ENCODE measurements at regions not wholly inside any gene's neighbourhood (a gene's known extent, or its start where the extent isn't known, plus 50 kb on each side); places are given as distances from the start of the nearest gene placed in this dataset.

- no peak for DNase-seq
These were observed 139.8 kb downstream of the KIF26A start for GRCh38 chr14:104278214-104278534.

- no peak for DNase-seq
These were observed 141.9 kb downstream of the KIF26A start for GRCh38 chr14:104280085-104280901.

GRCh38 chr14:104280902-104281767 lies 142.7 kb downstream of the KIF26A start:
- DNase-seq, result no peak

GRCh38 chr14:104281768-104282301 lies 143.4 kb downstream of the KIF26A start:
- DNase-seq, result no peak

- DNase-seq, result peak; percentile 90 to 93
These were observed 144.2 kb downstream of the KIF26A start for GRCh38 chr14:104282332-104283196.

GRCh38 chr14:104283197-104284106 lies 145.1 kb downstream of the KIF26A start:
- peak in 1 of 2 experiments; percentile 45 for DNase-seq

GRCh38 chr14:104284107-104284592 lies 145.8 kb downstream of the KIF26A start:
- peak in 1 of 2 experiments; percentile 53 for DNase-seq

- DNase-seq, result no peak
These were observed 146.5 kb downstream of the KIF26A start for GRCh38 chr14:104284636-104285507.

- no peak for DNase-seq
These were observed 147.1 kb downstream of the KIF26A start for GRCh38 chr14:104285508-104285840.

- no peak for DNase-seq
These were observed 147.7 kb downstream of the KIF26A start for GRCh38 chr14:104286086-104286485.

- DNase-seq, result no peak
These were observed 148.1 kb downstream of the KIF26A start for GRCh38 chr14:104286496-104286895.

GRCh38 chr14:104287301-104288009 lies 149.1 kb downstream of the KIF26A start:
- DNase-seq, result no peak

- DNase-seq, result no peak
These were observed 149.9 kb downstream of the KIF26A start for GRCh38 chr14:104288272-104288671.

GRCh38 chr14:104289507-104289906 lies 151.1 kb downstream of the KIF26A start:
- no peak for DNase-seq

GRCh38 chr14:104290058-104290667 lies 151.8 kb downstream of the KIF26A start:
- DNase-seq, result no peak

- DNase-seq, result no peak
These were observed 152.4 kb downstream of the KIF26A start for GRCh38 chr14:104290756-104291122.

GRCh38 chr14:104291123-104292000 lies 153.0 kb downstream of the KIF26A start:
- no peak for DNase-seq
